Mucosa of gallbladder (tissue), 1 donor: ENCODE measurements at regions not wholly inside any gene's neighbourhood (a gene's known extent, or its start where the extent isn't known, plus 50 kb on each side); places are given as distances from the start of the nearest gene placed in this dataset.

ENCODE experiments used
- DNase-seq: peaks from one replicate; pipeline ENCODE4 v3.0.0-alpha.2; 2020; ENCODE audit warnings: low spot score
- donor health status: DM: no; HTN: no; CAD: no.

DNA sequence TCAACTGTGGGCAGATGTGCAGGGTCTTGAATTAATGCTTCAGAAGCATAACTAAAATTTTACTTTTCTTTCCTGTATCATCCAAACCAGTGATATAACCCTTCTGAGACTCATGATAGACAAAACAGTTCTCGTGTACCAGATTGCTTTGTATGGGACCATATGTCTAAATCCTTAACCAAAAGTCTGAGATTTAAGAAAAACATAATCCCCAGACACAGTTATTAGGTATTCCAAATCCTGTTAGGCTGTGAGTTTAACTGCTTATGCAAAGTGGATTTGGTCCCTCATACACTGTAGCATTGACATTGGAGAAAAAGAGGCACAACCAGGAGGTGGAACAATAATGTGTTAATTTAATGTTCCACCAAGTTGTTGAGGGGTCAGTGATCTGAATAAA is 235.0 kb downstream of the PMAIP1 start:
- no peak for DNase-seq

DNA sequence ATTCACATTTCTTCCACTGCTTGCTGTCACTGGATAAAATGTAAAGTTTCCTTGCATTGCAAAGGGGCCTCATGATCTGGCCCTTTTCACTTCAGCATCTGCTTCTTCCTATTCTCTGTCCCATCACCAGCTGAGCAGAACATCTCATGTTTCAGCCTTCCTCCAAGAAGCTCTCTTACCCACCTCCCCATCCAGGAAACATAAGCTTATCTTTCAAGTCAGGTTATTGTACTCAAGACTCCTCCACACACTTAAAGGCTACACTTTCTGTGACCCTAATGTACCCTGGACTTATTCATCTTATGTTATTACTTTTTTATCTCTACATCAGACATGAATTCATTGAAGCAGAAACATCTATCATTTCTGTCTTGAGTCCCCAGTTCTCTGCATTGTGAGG is 230.5 kb downstream of the PMAIP1 start:
- DNase-seq = no peak

GRCh38 chr18:60123031-60123430 is 223.2 kb downstream of the PMAIP1 start:
- DNase-seq = no peak

DNA sequence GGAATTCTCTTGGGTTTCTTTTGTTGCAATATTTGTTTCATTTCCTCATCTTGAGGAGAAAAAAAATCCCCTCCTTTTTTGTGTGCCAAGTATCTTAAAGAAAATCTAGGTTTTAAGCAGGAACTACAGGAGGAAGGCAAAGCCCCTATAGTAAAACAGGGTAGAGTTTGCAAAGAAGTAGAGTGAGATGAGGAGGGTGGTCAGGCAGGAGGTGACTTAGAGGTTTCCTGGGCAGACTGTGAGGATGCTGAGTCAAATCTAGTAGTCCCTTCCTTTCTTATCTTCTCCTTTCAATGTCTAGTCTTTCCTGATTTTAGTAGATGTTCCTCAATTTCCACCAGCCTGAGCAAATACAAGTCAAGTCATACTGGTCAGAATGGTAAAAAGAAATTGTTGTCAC is 222.5 kb downstream of the PMAIP1 start:
- DNase-seq = no peak

- no peak for DNase-seq
Measured at GRCh38 chr18:60120231-60120750, 220.5 kb downstream of the PMAIP1 start.

DNA sequence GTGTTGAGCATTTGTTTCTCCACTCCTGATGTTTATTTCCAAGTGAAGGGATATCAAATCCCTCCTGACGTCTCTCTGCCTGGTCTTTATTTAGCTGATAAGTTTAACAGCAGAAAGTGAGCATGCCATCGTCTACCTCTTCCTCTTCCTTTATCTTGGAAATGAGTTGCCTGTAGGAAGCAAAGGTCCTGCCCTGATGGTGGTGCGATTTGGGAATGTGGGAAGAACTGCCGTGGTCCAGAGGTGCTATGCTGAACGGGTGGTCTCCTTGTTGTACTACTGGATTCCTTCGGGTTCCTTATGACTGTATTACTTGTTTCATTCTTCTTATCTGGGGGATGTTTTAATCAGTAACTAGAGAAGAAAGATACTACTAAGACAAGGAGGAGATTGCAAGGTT is 217.5 kb downstream of the PMAIP1 start:
- DNase-seq = no peak

GRCh38 chr18:60113396-60113795 is 213.6 kb downstream of the PMAIP1 start:
- no peak for DNase-seq

DNA sequence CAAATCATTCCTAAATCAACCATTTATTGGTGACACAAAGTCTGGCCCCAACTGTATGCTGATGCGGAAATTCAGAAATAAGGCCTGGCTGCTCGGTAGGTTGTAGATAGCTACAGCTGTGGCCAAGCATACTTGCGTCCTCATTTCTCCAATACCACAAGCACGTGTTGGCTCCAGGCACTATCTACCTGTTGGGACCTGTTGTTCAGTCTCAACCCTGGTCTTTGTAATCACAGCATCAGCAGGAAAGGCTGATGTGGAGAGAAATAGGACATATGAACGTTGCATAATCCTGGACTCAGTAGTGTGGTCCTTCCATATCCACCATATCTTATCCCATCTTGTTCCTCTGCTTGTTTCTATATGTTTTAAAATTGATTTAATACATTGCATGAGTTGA is 212.6 kb downstream of the PMAIP1 start:
- no peak for DNase-seq

DNA sequence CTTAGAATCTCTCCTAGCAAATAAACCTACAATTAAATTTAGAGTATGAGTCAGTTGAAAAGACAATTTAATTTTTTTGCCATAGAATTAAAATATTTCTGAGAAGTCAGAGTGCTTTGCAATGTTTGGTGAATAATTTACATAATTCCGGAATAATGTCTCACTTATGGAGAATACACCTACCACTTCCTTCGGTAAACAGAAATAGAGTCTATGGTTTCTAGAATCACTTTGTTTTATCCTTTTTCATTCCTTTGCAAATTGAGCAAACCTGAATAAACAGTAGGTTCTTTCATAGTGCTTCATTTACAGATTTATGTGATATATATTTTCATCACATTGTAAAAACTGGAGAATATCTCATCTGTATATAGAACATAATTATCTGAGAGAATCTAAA is 211.7 kb downstream of the PMAIP1 start:
- DNase-seq = no peak

DNA sequence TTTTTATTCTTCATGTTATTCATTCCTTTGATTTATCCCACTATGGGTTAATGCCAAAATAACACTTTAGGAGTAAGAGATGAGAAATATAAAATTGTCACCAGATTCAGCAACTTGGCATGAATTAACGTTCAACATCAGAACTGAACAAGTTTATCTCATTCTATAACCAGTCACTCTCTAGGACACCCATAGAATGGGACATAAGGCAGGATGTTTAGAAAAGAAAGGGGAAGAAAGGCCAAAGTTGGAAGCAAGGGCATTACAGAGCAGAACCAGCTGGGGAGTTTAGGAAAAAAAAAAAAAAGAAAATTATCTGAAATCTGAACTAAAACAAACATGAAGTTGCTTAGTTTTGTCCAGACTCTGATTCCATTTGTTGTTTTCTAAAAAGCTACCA is 211.0 kb downstream of the PMAIP1 start:
- DNase-seq = no peak

GRCh38 chr18:60100778-60101177 is 201.0 kb downstream of the PMAIP1 start:
- DNase-seq = no peak

GRCh38 chr18:60099709-60100108 is 199.9 kb downstream of the PMAIP1 start:
- no peak for DNase-seq

GRCh38 chr18:60096428-60096827 is 196.6 kb downstream of the PMAIP1 start:
- no peak for DNase-seq

DNA sequence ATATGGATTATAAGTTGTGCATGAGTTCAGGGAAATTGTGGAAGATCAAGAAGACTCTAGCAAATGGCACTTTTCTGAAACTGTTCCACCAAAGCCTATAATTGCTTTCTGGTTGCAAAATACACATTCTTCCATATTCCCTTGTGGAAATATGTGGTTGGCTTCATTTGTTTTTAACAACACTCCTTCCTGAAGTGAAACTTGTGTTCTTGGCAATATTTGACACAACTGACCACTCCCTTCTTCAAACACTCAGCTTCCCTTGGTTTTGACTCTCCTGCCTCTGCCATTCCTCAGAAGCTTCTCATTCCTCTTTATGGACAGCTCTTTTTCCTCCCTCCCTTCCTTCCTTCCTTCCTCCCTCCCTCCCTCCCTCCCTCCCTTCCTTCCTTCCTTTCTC is 192.3 kb downstream of the PMAIP1 start:
- DNase-seq = no peak

- DNase-seq = no peak
Measured at GRCh38 chr18:60090170-60090569, 190.4 kb downstream of the PMAIP1 start.

DNA sequence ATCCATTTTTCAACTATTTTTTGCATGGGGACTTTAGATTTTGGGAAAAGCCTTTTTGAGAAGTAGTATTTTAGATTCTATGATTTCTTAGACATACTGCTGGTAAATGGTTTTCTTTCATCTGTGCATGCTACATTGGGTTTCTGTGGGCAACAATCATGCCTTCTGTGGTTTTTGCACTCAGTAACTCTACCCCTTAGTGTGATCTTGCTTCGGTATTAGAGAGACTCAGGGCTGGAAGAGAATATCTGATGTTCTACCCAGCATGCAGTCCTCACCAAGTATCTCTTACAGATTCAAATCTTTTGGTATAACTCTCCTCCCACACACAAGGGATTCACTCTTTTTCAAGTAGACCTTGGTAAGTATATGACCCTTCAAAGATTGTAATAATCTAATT is 183.0 kb downstream of the PMAIP1 start:
- no peak for DNase-seq

GRCh38 chr18:60082282-60082681 is 182.5 kb downstream of the PMAIP1 start:
- no peak for DNase-seq

DNA sequence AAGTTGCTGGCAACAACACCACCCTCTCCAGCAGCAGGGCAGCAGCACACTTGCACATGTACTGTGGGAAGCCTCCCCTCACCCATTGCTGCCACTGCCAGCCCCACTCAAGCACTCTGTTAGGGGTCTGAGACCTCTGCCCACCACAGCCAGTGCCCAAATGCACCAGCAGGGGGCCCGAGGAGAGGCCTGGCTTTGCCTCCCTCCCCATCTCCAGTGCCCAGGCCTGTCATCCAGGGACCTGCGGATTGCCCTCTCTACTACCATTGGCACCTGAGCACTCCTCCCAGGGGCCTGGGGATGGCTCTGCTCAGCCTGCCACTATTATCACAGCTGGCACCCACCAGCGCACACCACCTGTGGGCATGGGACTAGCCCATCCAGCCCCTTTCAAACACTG is 175.7 kb downstream of the PMAIP1 start:
- no peak for DNase-seq

DNA sequence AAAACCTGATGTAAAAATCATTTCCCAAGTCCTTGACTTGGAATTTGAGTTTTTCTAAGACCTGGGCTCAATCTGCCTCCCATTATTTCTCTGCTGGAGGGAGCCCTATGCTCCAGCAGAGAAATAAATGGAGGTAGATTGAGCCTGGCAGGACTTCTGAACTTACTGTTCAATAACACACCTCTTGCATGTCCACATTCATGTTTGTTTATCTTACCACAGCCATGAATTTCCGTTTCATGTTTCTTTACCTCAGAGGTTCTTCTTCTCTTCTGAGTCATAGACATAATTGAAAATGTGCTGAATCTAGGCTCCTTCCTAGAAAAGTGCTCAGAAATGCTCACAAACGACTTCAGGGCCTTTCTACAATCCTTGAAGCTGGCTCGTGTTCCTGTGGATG is 170.8 kb downstream of the PMAIP1 start:
- DNase-seq = no peak

- no peak for DNase-seq
Measured at GRCh38 chr18:60069145-60069544, 169.3 kb downstream of the PMAIP1 start.

DNA sequence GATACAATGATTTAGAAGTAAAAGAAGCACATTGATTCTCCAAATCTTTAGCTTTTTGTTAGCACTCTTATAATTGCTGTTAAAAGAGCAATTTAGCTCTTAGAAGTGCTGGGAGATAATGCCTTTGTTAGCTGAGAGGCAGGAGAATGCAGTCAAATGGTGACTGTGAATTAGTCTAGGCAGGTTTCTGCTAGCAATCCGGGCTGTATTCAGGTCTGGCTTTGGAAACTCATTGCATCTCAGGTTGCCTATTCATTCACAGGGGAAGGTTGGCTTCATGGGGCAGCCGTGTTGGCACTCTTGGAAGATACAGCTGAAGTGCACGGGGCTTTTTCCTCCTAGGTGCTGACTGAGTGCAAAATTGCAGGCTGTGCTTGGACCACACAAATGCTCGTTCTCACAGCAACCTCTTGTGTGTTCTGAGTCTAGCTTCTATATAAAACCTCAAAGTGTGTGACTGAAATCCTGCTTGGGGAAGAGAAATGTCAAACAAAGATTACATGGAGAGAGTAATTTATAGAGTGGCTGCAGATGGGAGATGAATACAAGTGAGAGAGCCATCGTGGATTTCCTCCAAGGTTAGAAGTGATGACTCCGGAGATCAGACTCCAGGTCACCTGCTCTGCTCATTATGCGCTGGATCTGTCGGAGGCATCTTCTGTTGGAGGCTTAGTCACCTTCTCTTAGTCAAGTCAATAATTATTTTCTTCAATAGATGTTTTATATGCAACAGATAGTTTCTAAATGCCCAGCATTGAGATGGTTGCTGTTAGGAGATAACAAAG is 167.8 kb downstream of the PMAIP1 start:
- DNase-seq = no peak

DNA sequence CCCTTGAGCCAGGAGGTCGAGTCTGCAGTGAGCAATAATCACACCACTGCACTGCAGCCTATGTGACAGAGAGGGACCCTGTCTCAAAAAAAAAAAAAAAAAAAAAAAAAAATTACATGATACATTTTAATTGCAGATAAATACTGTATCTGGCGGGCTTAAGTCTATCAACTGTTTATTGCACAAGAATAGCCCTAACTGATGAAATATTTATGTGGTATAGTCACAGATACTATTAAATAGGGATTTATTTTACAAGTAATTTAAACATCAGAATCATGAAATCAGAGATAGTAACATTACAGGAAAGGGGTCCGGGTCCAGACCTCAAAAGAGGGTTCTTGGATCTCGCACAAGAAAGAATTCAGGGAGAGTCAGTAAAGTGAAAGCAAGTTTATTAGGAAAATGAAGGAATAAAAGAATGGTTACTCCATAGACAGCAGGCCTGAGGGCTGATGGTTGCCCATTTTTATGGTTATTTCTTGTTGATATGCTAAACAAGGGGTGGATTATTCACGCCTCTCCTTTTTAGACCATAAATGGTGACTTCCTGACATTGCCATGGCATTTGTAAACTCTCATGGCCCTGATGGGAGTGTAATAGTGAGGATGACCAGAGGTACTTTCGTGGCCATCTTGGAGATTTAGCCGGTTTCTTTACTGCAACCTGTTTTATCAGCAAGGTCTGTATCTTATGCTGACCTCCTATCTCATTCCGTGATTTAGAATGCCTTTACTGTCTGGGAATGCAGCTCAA is 166.6 kb downstream of the PMAIP1 start:
- DNase-seq = no peak

DNA sequence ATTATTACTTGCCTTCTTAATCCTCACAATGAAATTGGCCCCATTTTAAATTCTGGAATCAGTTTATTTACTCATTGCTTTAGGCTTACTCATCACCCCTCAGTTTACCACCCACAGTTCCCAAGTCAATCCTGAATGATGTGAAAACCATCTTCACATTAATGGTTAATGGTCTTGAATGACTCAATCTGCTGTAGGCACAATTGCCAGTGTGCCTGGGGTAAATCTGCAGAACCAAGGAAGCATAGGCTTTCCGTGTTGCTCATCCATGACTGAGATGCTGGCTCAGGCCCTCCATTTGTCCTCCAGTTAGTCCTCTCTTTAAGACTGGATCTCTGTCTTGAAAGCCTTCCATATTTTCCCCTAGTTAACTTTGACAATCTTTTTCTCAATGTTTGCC is 164.5 kb downstream of the PMAIP1 start:
- DNase-seq = no peak
